H1 (cell line): ENCODE measurements at regions not wholly inside any gene's neighbourhood (a gene's known extent, or its start where the extent isn't known, plus 50 kb on each side); places are given as distances from the start of the nearest gene placed in this dataset.
A peak's percentile ranks its signal among the peaks of the same experiment; 100 is the strongest.

Source experiments
- CTCF ChIA-PET: fragments of 300-600 bp; sonication (Branson Sonifier 250); formaldehyde crosslinking; loops from one replicate; lab custom pipeline; 2021; ENCODE audit not compliant: partially characterized antibody; lab: Charles Lee
- POLR2A ChIA-PET: fragments of 300-600 bp; sonication (Branson Sonifier 250); formaldehyde crosslinking; loops from one replicate; lab custom pipeline; 2021; ENCODE audit warnings: inconsistent platforms; ENCODE audit not compliant: partially characterized antibody; lab: Charles Lee
- DNase-seq, 2 experiments: peaks; one replicate each; pipeline versions ENCODE4 v3.0.0 to v3.0.0-alpha.2; 2010 to 2022; ENCODE audit warnings: low spot score in 2 of 2, low read depth in 1 of 2, mixed read lengths in 1 of 2
- FAIRE-seq: peaks from 2 replicates; lab custom pipeline; 2011; peaks lifted over from hg19 to GRCh38; lab: Jason Lieb, UNC
- H2AFZ ChIP-seq: 2 replicates; pipeline ENCODE4 v1.8.1; 2012; ENCODE audit warnings: low read length, inconsistent platforms
- H2AK5ac ChIP-seq: 2 replicates; pipeline ENCODE4 v1.6.1; 2013; ENCODE audit warnings: low read depth, low read length
- H2BK120ac ChIP-seq: replicated peaks from 2 replicates; pipeline ENCODE3; 2013; ENCODE audit warnings: low read depth, low read length, inconsistent platforms
- H2BK12ac ChIP-seq: 2 replicates; pipeline ENCODE4 v1.6.1; 2013; ENCODE audit warnings: low read depth, low read length
- H2BK15ac ChIP-seq: 2 replicates; pipeline ENCODE4 v1.6.1; 2013; ENCODE audit warnings: low read length
- H2BK20ac ChIP-seq: 2 replicates; pipeline ENCODE4 v1.6.1; 2013; ENCODE audit warnings: low read length
- H2BK5ac ChIP-seq: 2 replicates; pipeline ENCODE4 v1.6.1; 2013; ENCODE audit warnings: low read depth, low read length
- H3K14ac ChIP-seq: 2 replicates; pipeline ENCODE4 v1.6.1; 2013; ENCODE audit warnings: inconsistent platforms; ENCODE audit not compliant: insufficient read length
- H3K18ac ChIP-seq: 2 replicates; pipeline ENCODE4 v1.6.1; 2013; ENCODE audit warnings: low read length; ENCODE audit errors: extremely low read depth
- H3K23ac ChIP-seq: 2 replicates; pipeline ENCODE4 v1.6.1; 2013; ENCODE audit warnings: inconsistent platforms; ENCODE audit not compliant: insufficient read length
- H3K23me2 ChIP-seq: 2 replicates; pipeline ENCODE4 v1.6.1; 2013; ENCODE audit warnings: low read depth, low read length
- H3K27ac ChIP-seq: 2 replicates; pipeline ENCODE4 v1.6.1; 2011; ENCODE audit warnings: low read depth, low read length, inconsistent platforms
- H3K27me3 ChIP-seq, 4 experiments: replicated peaks in 1 of 4; 1 replicate in 1 of 4; 2 replicates in 3 of 4; pipeline versions ENCODE4 v1.6.1 to v1.8.1; 2011 to 2013; ENCODE audit warnings: low read length in 3 of 4, mild to moderate bottlenecking in 3 of 4, inconsistent platforms in 2 of 4, mixed read lengths in 2 of 4, moderate library complexity in 1 of 4; ENCODE audit not compliant: control insufficient read depth in 3 of 4, insufficient read depth in 3 of 4; ENCODE audit errors: extremely low read depth in 1 of 4
- H3K36me3 ChIP-seq, 4 experiments: 2 replicates each; pipeline versions ENCODE4 v1.6.1 to v1.8.1; 2011 to 2013; ENCODE audit warnings: mild to moderate bottlenecking in 4 of 4, low read length in 3 of 4, moderate library complexity in 2 of 4, control low read depth in 1 of 4, inconsistent platforms in 1 of 4; ENCODE audit not compliant: insufficient read depth in 4 of 4, control insufficient read depth in 2 of 4
- H3K4ac ChIP-seq: replicated peaks from 2 replicates; pipeline ENCODE3; 2013; ENCODE audit warnings: low read length, low read depth, mixed read lengths, inconsistent platforms; ENCODE audit not compliant: insufficient read length
- H3K4me1 ChIP-seq, 4 experiments: replicated peaks in 1 of 4; 1 replicate in 1 of 4; 2 replicates in 3 of 4; pipeline versions ENCODE4 v1.6.1 to v1.8.1; 2011 to 2013; ENCODE audit warnings: low read length in 3 of 4, inconsistent platforms in 2 of 4, mixed read lengths in 1 of 4; ENCODE audit not compliant: insufficient read depth in 4 of 4, control insufficient read depth in 3 of 4
- H3K4me2 ChIP-seq, 2 experiments: 2 replicates each; pipeline versions ENCODE4 v1.6.1 to v1.8.1; 2011 to 2013; ENCODE audit warnings: low read depth in 2 of 2, low read length in 2 of 2, control low read depth in 1 of 2, inconsistent platforms in 1 of 2, mild to moderate bottlenecking in 1 of 2; ENCODE audit not compliant: insufficient read depth in 1 of 2
- H3K4me3 ChIP-seq, 4 experiments: fragments of 200-600, 300-600 bp in 1 of 4; sonication (generic), shearing (Covaris generic), sonication (Bioruptor Twin) in 1 of 4; 2 replicates each; pipeline versions ENCODE4 v1.5.1 to v1.8.1; 2011 to 2016; ENCODE audit warnings: low read length in 4 of 4, low read depth in 3 of 4, control low read depth in 2 of 4, inconsistent platforms in 2 of 4, mild to moderate bottlenecking in 2 of 4, mixed read lengths in 1 of 4, moderate library complexity in 1 of 4; ENCODE audit not compliant: insufficient read depth in 2 of 4; ENCODE audit errors: extremely low read depth in 1 of 4
- H3K56ac ChIP-seq: replicated peaks from 2 replicates; pipeline ENCODE3; 2013; ENCODE audit warnings: low read depth, mild to moderate bottlenecking, mixed read lengths, low read length, inconsistent platforms; ENCODE audit not compliant: insufficient read length
- H3K79me1 ChIP-seq: 2 replicates; pipeline ENCODE4 v1.6.1; 2013; ENCODE audit warnings: low read depth, low read length, control low read depth
- H3K79me2 ChIP-seq, 2 experiments: 2 replicates each; pipeline versions ENCODE4 v1.6.1 to v1.8.1; 2012 to 2013; ENCODE audit warnings: low read length in 2 of 2, mild to moderate bottlenecking in 2 of 2, inconsistent platforms in 1 of 2; ENCODE audit not compliant: insufficient read depth in 2 of 2, control insufficient read depth in 1 of 2
- H3K9ac ChIP-seq, 4 experiments: replicated peaks in 1 of 4; 1 replicate in 1 of 4; 2 replicates in 3 of 4; pipeline versions ENCODE4 v1.6.1 to v1.8.1; 2011 to 2013; ENCODE audit warnings: low read depth in 3 of 4, low read length in 3 of 4, control low read depth in 2 of 4, mild to moderate bottlenecking in 2 of 4, moderate library complexity in 2 of 4, inconsistent platforms in 1 of 4; ENCODE audit errors: extremely low read depth in 1 of 4
- H3K9me3 ChIP-seq, 2 experiments: 2 replicates each; pipeline versions ENCODE4 v1.6.1 to v1.8.1; 2012 to 2013; ENCODE audit warnings: mild to moderate bottlenecking in 2 of 2, moderate library complexity in 2 of 2, control low read depth in 1 of 2, inconsistent platforms in 1 of 2, low read depth in 1 of 2, low read length in 1 of 2, mixed read lengths in 1 of 2; ENCODE audit not compliant: insufficient read depth in 2 of 2
- H4K20me1 ChIP-seq, 2 experiments: replicated peaks in 1 of 2; 2 replicates each; pipeline versions ENCODE3 to v1.8.1; 2011 to 2013; ENCODE audit warnings: inconsistent platforms in 2 of 2, low read length in 2 of 2, mild to moderate bottlenecking in 1 of 2; ENCODE audit not compliant: insufficient read depth in 2 of 2, control insufficient read depth in 1 of 2
- H4K5ac ChIP-seq: 2 replicates; pipeline ENCODE4 v1.6.1; 2013; ENCODE audit warnings: low read length, low read depth, mixed read lengths, inconsistent platforms; ENCODE audit not compliant: insufficient read length
- H4K8ac ChIP-seq: 2 replicates; pipeline ENCODE4 v1.8.0; 2013; ENCODE audit warnings: mild to moderate bottlenecking, moderate library complexity, low read length, inconsistent platforms; ENCODE audit not compliant: insufficient read depth; ENCODE audit errors: extremely low read depth
- H4K91ac ChIP-seq: replicated peaks from 2 replicates; pipeline ENCODE3; 2013; ENCODE audit warnings: low read length, mixed read lengths, inconsistent platforms; ENCODE audit not compliant: insufficient read length
- CTBP2 ChIP-seq: IDR thresholded peaks from 2 replicates; pipeline ENCODE4 v1.7.0; 2011; ENCODE audit warnings: borderline replicate concordance, mild to moderate bottlenecking, moderate library complexity, mixed read lengths, low read length; ENCODE audit not compliant: insufficient read depth, insufficient read length
- CTCF ChIP-seq, 3 experiments: IDR thresholded peaks; 1 replicate in 2 of 3; 2 replicates in 1 of 3; pipeline versions ENCODE4 v1.5.1 to v1.6.1; 2011; ENCODE audit warnings: low read length in 3 of 3, mild to moderate bottlenecking in 3 of 3, inconsistent platforms in 2 of 3, low read depth in 1 of 3, moderate library complexity in 1 of 3; ENCODE audit not compliant: insufficient read depth in 1 of 3; ENCODE audit errors: control extremely low read depth in 1 of 3
- HDAC2 ChIP-seq, 2 experiments: fragments of 300-600 bp in 1 of 2; sonication (generic) in 1 of 2; IDR thresholded peaks; 2 replicates each; pipeline ENCODE4 v1.6.1; 2011 to 2012; ENCODE audit warnings: low read depth in 2 of 2, low read length in 2 of 2, mild to moderate bottlenecking in 2 of 2, moderate library complexity in 2 of 2, borderline replicate concordance in 1 of 2, inconsistent platforms in 1 of 2
- JUN ChIP-seq: IDR thresholded peaks from 2 replicates; pipeline ENCODE4 v1.6.1; 2011; ENCODE audit warnings: low read depth, mild to moderate bottlenecking, improper control_type of control experiment, low read length
- MAX ChIP-seq: IDR thresholded peaks from 2 replicates; pipeline ENCODE4 v1.6.1; 2012; ENCODE audit warnings: inconsistent platforms
- RAD21 ChIP-seq, 2 experiments: IDR thresholded peaks in 1 of 2; conservative IDR thresholded peaks in 1 of 2; 2 replicates each; pipeline ENCODE4 v1.6.1; 2011; ENCODE audit warnings: low read depth in 2 of 2, low read length in 2 of 2, improper control_type of control experiment in 1 of 2, inconsistent platforms in 1 of 2, mild to moderate bottlenecking in 1 of 2, moderate library complexity in 1 of 2
- SP1 ChIP-seq: IDR thresholded peaks from 2 replicates; pipeline ENCODE4 v1.6.1; 2011; ENCODE audit warnings: low read depth, low read length
- SRF ChIP-seq: IDR thresholded peaks from 2 replicates; pipeline ENCODE4 v1.6.1; 2011; ENCODE audit warnings: mild to moderate bottlenecking, low read depth, low read length, moderate library complexity
- TAF7 ChIP-seq: optimal IDR thresholded peaks from 2 replicates; pipeline ENCODE3; 2011; ENCODE audit warnings: low read depth, mild to moderate bottlenecking, inconsistent platforms, low read length, moderate library complexity, borderline replicate concordance
- TBP ChIP-seq: IDR thresholded peaks from 2 replicates; pipeline ENCODE4 v1.6.1; 2011; ENCODE audit warnings: low read depth, low read length, improper control_type of control experiment
- WGBS, 2 experiments: shearing (Covaris generic) in 1 of 2; methylation state at CpG; one replicate each; pipeline versions ENCODE4 v1.1.6 to v1.1.7; 2013 to 2015; ENCODE audit warnings: low lambda C conversion rate in 2 of 2, mixed read lengths in 2 of 2, inconsistent platforms in 1 of 2, low coverage in 1 of 2, missing lambda C conversion rate in 1 of 2; ENCODE audit not compliant: insufficient replicate concordance in 2 of 2, insufficient coverage in 1 of 2, insufficient read length in 1 of 2; ENCODE audit errors: extremely low coverage in 1 of 2, missing lambda C conversion rate in 1 of 2; 5-methylcytosine and 5-hydroxymethylcytosine counted together

GRCh38 chr9:86639899-86640379 lies 285.7 kb upstream of the TUT7 start:
- Histone ChIP-seq H3K79me2 (no peaks in the 10 kb centered on the region), H3K27me3 (no peaks in the 10 kb centered on the region), H3K14ac (no peak overlapping the region), H2BK120ac (no peak overlapping the region), H3K9ac (no peak overlapping the region), H2BK20ac (no peak overlapping the region), H3K4me1 (peaks cover 0 to 4% (median 2%) of the 10 kb centered on the region in 4 experiments; a peak in 4 of 7 replicates), H3K23ac (no peak overlapping the region), H2BK5ac (no peak overlapping the region), H3K36me3 (no peaks in the 10 kb centered on the region), H2AK5ac (no peak overlapping the region), H3K23me2 (no peaks in the 10 kb centered on the region), H3K4me3 (no peak overlapping the region), H3K27ac (no peak overlapping the region), H2AFZ (no peak overlapping the region), H4K20me1 (no peaks in the 10 kb centered on the region), H4K8ac (no peak overlapping the region), H2BK12ac (no peak overlapping the region), H3K79me1 (no peaks in the 10 kb centered on the region), H3K4ac (no peak overlapping the region), H3K9me3 (no peaks in the 10 kb centered on the region), H3K18ac (no peak overlapping the region), H4K91ac (no peak overlapping the region), H4K5ac (no peak overlapping the region), H3K4me2 (no peak overlapping the region), H3K56ac (no peak overlapping the region), H2BK15ac (no peak overlapping the region)
- ChIA-PET POLR2A (no interaction called here), CTCF (interaction anchor here (0.7 to 1.4 kb wide), 6 partner anchors 12 to 685 kb away, joined by 3 to 4 read pairs (median 3); no protein-coding TSS in a partner anchor)
- no peak for DNase-seq
- FAIRE-seq, result no peak
- WGBS, 2 experiments, result 89% methylated on average over 5 of the region's 5 CpGs; no CpG with 5 or more reads in 1 of the 2 experiments
- TF ChIP-seq HDAC2 (IDR thresholded peaks at IDR 0.05; ENCODE audit: borderline replicate concordance in 1 of 2, low read depth in 2 of 2, low read length in 2 of 2) (no peak), CTBP2 (no peak), SP1 (no peak), RAD21 (IDR thresholded peaks at IDR 0.05 in 1 of 2, conservative IDR thresholded peaks at IDR 0.05 in 1 of 2; ENCODE audit: low read depth in 2 of 2, low read length in 2 of 2) (peak; percentile 12 to 27; a peak in 2 of 4 replicates), TAF7 (no peak), MAX (no peak), TBP (no peak), JUN (no peak), CTCF (IDR thresholded peaks at IDR 0.05; ENCODE audit: control extremely low read depth in 1 of 3, insufficient read depth in 1 of 3, low read depth in 1 of 3, low read length in 3 of 3) (peak; percentile 10 to 38 (median 28); a peak in 3 of 4 replicates), SRF (peak; percentile 58)
